ENCODE measurements at regions not wholly inside any gene's neighbourhood (a gene's known extent, or its start where the extent isn't known, plus 50 kb on each side); places are given as distances from the start of the nearest gene placed in this dataset.
"Not testable (repeated sequence)": the region's sequence is repeated elsewhere in the genome, so short reads cannot be mapped to it uniquely, and the experiment has no call there.

DNA sequence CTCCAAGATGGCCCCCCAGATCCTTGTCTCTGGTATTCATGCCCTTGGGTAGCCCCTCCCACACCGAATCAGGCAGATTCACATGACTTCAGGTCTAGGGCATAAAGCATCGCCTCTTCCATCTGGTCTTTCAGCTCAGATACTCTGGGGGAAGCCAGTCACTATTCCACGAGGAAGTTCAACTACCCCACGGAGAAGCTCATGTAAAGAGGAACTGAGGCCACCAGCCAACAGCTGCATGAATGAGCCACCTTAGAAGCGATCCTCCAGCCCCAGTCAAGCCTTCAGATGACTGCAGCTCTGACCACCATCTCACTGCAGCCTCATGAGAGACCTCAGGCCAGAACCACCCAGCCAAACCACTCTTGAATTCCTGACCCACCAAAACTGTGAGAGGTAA, 54.1 kb downstream of the SOCS3 start:
- no peak for DNase-seq (ENCODE audit: low read depth)

DNA sequence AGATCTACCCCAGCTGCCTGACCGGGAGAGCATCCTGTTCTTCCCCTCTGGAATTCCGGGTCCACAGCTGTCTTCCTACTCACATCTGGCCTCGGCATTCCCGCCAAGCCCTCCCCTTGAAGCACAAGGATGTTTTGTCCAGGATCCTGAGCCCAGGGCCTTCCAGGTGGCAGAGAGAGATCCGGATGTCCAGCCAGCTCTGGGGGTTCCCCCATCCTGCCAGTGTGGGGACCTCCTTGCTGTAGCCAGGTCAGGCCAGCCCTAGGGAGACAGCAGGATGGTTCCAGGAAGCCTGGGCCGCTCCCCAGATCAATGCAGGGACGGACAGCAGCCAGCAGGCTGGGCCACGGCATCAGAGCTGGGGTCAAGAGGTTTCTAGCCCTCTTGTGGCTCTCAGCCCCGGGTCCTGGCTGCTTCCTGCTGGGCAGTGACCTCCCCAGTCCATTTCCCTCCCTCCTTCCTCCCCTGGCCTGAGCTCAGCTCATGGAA, 55.3 kb downstream of the SOCS3 start:
- DNase-seq (ENCODE audit: low read depth), result no peak

DNA sequence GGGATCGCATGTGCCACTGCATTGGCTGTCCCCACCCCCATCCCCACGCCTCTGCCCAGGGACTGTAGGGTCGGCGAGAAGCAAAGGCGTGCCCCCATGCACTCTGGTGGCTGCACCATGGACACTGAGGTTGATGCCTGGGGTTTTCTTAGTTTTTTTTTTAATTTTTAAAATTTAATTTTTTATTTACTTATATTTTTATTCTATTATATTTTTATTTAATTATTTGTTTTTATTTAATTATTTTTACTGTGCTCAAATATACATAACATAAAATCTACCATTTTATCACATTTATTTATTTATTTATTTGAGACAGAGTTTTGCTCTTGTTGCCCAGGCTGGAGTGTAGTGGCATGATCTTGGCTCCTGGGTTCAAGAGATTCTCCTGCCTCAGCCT, 57.4 kb downstream of the SOCS3 start:
- no peak for DNase-seq (ENCODE audit: low read depth)

DNA sequence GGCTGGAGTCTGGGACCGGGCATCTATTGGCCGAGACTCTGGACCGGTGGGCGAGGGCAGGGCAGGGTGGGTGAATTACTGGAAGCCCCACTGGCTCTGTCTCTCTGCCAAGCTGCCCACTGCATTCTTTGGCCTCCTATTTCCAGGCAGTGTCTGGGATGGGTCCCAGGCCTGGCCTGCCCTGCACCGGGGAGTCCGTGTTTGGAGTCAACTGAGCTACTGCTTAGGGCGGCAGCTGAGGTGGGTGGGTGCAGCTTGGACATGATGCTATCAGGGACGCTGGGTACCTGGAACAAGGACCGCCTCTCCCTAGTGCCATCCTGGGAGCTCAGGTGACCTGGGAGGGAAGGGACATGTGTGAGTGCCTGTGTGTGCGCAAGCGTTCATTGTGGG, 58.1 kb downstream of the SOCS3 start:
- DNase-seq (ENCODE audit: low read depth), result no peak

DNA sequence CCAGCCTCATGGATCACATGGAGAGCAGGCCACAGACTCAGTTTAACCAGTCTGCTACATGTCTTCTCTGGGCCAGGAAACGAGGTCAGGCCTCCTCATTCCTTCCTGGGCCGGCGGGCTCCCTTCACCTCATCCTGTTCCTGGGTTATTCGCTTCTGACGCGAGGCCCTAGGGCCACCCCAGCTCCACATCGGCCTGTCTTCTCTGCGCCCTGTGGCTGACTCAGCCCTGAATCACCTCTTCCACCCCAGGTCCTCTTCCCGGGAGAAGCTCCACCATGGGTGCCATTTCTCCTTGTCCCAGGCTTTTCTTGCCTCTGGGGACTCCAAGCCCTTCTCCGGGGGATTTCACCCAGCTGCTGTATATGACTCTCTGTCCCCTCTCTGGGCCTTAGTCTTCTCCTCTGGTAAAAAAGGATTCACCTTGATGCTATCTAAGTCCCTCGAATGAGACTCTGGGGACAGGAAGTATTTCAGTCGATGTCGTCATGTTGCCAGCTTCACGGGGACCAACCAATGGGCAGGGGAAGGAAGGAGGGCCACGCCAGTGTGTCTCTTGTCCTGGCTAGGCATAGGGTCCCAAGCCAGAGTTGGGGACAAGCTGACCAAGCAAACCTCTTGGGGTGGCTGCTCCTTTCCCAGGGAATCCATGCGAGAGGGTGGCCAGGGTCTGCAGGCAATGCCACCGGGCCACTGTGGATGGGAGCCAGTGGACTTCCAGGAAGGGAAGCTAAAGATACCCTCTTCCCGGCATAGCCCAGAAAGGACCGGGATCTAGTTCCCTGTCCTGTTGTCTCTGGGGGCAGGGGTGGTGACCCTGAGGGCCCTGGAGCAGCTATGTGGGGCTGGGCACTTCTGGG, 58.7 kb downstream of the SOCS3 start:
- peak; percentile 30 for DNase-seq (ENCODE audit: low read depth)

DNA sequence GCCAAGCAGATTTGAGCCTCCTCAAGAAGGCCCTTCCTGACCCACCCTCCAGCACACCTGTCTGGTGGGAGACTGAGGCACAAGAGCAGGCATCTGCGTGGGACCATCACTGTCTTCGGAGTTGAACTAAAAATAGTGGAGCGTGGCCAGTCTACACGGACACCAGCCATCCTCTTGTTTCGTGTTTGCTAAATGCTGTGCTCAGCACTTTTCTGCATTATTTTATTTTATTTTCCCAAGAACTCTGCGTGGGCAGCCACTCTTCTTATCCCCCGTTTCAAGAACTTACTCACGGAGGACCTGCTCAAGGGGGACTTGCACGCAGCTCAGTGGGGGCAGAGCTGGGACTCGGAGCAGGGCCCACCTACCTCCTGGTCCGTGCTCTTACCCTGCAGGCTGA, 60.8 kb downstream of the SOCS3 start:
- DNase-seq (ENCODE audit: low read depth), result no peak

DNA sequence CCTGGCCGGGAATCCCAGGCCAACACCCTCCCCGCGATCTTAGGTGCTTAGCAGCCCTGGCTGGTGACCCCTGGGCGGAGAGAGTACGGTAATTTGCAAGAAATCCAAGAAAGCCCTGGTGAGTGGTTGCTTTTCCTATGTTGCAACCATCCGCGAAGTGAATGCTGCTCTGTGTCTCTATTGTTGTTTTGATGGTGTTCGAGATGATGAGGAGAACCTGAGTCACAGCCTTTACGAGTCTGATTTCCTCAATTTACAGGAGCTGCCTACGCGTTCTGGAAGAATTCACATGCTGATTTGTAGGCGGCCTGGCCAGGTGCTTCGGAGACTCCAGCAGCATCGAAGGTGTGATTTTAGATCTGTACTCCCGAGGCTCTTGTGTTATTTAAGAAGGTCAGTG, 63.3 kb downstream of the TMEM235 start:
- no peak for DNase-seq (ENCODE audit: low read depth)

DNA sequence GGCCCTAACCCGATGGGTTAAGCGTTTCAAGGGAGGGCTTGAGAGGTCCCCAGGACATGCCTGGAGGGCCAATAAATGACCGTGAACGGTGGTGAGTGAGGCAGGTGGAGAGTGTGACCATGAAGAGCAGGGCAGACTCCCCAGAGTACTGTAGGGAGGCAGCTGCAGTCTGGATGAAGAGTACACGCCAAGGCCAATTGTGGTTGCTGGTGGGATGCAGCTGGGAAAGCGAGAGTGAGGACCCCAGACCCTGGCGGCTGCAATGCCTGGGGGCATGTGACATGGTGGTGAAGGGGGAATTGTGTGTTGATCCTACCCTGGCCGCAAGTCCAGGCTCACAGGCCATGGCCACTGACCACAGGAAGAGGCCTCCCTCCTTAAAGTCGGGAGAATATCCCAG, 62.9 kb downstream of the TMEM235 start:
- no peak for DNase-seq (ENCODE audit: low read depth)

DNA sequence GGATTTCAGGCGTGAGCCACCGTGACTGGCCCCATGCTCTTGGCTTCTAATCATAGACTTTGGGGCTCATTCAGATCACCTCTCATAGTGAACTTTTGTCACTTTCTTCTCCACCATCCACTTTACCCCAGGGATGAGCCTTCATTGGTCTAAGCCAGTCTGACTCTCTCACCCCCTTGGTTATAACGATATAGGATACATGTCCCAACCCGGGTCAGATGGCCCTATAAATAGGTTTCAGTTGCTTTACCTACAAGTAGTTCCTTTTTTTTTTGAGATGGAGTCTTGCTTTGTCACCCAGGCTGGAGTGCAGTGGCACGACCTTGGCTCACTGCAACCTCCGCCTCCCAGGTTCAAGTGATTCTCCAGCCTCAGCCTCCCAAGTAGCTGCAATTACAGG, 61.7 kb downstream of the TMEM235 start:
- DNase-seq (ENCODE audit: low read depth), result not testable (repeated sequence)

DNA sequence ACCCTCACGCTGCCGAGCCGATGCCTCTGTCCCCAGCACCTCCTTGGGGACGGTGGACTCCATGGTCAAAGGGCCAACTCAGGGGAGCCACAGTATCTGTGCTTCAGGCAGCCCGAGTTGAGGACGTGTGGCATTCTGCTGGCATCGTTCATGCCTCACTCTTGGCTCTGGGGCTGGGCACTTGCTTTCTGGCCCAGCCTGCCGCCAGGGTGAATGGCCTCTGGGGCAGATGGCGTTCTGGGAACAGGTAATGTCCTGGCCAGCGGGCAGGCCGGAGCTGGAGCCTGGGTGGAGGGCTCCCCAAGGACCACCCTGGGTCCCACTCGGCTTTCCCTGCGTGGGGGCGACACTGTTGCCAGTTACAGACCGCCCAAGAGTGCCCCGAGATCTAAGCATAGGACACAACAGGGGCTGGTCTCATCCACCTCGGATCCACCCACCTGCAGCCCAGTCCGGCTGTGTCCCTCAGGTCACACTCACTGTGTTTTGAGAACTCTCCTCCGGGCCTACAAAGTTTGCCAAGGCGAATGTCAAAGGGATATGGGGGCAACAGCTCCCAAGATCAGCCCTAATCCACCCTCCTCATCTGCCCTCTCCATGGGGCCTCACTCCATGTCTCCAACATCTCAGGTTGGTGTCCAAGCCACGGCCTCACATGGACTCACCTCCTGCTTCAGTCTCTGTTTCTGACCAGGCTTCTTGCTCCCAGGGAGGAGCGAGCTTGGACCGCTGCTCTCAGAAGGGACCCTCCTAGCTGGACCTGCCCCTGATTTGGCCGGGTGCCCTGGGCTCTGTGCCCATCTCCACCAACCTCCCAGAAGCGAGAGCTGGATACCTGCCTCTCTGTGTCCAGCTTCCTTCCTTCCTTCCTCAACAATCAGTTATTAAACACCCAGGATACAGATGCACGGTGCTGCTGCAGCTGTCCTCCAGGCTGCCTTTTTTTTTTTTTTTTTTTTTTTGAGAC, 60.8 kb downstream of the TMEM235 start:
- no peak for DNase-seq (ENCODE audit: low read depth)

DNA sequence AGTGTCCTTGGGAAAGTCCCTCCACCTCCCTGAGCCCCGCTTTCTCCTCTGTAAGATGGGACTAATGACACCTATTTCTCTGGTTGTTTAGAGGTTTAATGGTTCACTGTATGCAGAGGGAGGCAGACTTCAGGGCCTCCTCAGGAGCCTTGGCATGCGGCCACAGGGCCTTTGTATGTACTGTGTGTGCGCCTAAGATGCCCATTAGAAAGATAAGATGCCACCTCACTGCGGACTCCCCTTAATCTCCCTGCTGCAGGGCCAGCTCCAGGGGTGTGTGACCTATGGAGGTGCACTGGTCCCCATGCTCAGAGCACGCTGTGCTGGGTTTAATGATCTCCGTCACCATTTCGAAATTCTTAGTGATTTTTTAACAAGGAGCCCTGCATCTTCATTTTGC, 59.3 kb downstream of the TMEM235 start:
- DNase-seq (ENCODE audit: low read depth), result no peak

Measured in RPMI7951 (cell line).